Gastroesophageal sphincter (tissue), 4 donors: ENCODE measurements at regions not wholly inside any gene's neighbourhood (a gene's known extent, or its start where the extent isn't known, plus 50 kb on each side); places are given as distances from the start of the nearest gene placed in this dataset.

ENCODE experiments used
- ATAC-seq: fragments of 150-250 bp; one replicate; pipeline ENCODE4 v1.9.1; 2016; ENCODE audit warnings: mild to moderate bottlenecking, moderate library complexity
- H3K27ac ChIP-seq, 4 donors: fragments of 200-600 bp; sonication (generic) in 3 of 4; 1 replicate in 3 of 4; 2 replicates in 1 of 4; pipeline ENCODE4 v1.5.1; 2016 to 2019
- H3K27me3 ChIP-seq: fragments of 200-600 bp; sonication (generic); one replicate; pipeline ENCODE4 v1.5.1; 2019
- H3K36me3 ChIP-seq, 2 donors: fragments of 200-600 bp; sonication (generic); one replicate each; pipeline ENCODE4 v1.5.1; 2019; ENCODE audit warnings: control low read depth in 1 of 2
- H3K4me1 ChIP-seq, 3 donors: fragments of 200-600 bp; sonication (generic); 1 replicate in 2 of 3; 2 replicates in 1 of 3; pipeline ENCODE4 v1.5.1; 2016 to 2019; ENCODE audit warnings: control low read depth in 2 of 3
- H3K4me3 ChIP-seq, 2 donors: fragments of 200-600 bp; sonication (generic); one replicate each; pipeline ENCODE4 v1.5.1; 2019; ENCODE audit warnings: mild to moderate bottlenecking in 1 of 2, moderate library complexity in 1 of 2
- H3K9me3 ChIP-seq, 3 donors: fragments of 200-600 bp; sonication (generic); one replicate each; pipeline ENCODE4 v1.5.1; 2017 to 2019; ENCODE audit warnings: control low read depth in 2 of 3
- EP300 ChIP-seq: sonication (generic); formaldehyde crosslinking; IDR thresholded peaks from one replicate; pipeline ENCODE4 v1.6.1; 2017; ENCODE audit warnings: antibody characterized with exemption, mild to moderate bottlenecking
- POLR2A ChIP-seq, 2 donors: fragments of 450-650 bp; IDR thresholded peaks; one replicate each; pipeline ENCODE4 v1.6.1; 2017; ENCODE audit warnings: antibody characterized with exemption in 2 of 2, mild to moderate bottlenecking in 2 of 2, moderate library complexity in 1 of 2
- POLR2AphosphoS5 ChIP-seq: sonication (generic); formaldehyde crosslinking; IDR thresholded peaks from one replicate; pipeline ENCODE4 v1.6.1; 2017; ENCODE audit warnings: antibody characterized with exemption
- WGBS, 2 donors: methylation state at CpG; one replicate each; pipeline ENCODE4 v1.1.5; 2018; ENCODE audit warnings: low coverage in 1 of 2; 5-methylcytosine and 5-hydroxymethylcytosine counted together
- TF ChIP-seq, protein P1 (sequence below), 4 experiments: fragments of 200-600 bp in 2 of 4; fragments of 450-650 bp in 2 of 4; sonication (generic) in 1 of 4; IDR thresholded peaks; one replicate each; pipeline ENCODE4 v1.5.1; 2017 to 2019; ENCODE audit warnings: antibody characterized with exemption in 4 of 4, mild to moderate bottlenecking in 2 of 4, moderate library complexity in 2 of 4

DNA sequence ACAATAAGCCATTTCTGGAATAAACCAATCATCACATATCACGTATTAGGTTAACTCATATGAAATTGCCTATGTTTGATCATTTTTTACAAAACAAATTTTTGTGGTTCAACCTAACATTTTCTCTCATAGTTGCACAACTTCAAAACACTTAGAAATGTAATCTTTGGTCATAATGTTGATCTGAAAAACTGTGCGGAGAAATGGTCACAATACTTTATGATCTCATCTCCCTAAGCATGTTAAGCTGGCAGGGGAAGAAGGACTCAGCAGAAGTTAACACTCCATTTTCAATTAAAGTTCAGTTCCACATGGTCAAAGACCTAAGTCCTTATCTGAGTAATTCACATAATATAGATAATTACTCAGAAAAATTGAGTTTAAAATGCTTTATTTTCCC is 194.8 kb downstream of the CAPZA3 start:
- no peaks in the 10 kb centered on the region for H3K9me3 ChIP-seq
- H3K4me3 ChIP-seq: no peak overlapping the region
- H3K27ac ChIP-seq: peak overlapping the region in 3 of 4 donors; percentile 24 to 56 (median 50)
- 47 to 54% methylated on average over 2 of the region's 2 CpGs for WGBS, 2 donors
- no peaks in the 10 kb centered on the region for H3K27me3 ChIP-seq
- no peaks in the 10 kb centered on the region for H3K36me3 ChIP-seq
- no peak for ATAC-seq
- TF ChIP-seq, protein P1, sequence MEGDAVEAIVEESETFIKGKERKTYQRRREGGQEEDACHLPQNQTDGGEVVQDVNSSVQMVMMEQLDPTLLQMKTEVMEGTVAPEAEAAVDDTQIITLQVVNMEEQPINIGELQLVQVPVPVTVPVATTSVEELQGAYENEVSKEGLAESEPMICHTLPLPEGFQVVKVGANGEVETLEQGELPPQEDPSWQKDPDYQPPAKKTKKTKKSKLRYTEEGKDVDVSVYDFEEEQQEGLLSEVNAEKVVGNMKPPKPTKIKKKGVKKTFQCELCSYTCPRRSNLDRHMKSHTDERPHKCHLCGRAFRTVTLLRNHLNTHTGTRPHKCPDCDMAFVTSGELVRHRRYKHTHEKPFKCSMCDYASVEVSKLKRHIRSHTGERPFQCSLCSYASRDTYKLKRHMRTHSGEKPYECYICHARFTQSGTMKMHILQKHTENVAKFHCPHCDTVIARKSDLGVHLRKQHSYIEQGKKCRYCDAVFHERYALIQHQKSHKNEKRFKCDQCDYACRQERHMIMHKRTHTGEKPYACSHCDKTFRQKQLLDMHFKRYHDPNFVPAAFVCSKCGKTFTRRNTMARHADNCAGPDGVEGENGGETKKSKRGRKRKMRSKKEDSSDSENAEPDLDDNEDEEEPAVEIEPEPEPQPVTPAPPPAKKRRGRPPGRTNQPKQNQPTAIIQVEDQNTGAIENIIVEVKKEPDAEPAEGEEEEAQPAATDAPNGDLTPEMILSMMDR (IDR thresholded peaks at IDR 0.05): no peak
- H3K4me1 ChIP-seq: peaks cover 0 to 9% (median 0%) of the 10 kb centered on the region in 3 donors

DNA sequence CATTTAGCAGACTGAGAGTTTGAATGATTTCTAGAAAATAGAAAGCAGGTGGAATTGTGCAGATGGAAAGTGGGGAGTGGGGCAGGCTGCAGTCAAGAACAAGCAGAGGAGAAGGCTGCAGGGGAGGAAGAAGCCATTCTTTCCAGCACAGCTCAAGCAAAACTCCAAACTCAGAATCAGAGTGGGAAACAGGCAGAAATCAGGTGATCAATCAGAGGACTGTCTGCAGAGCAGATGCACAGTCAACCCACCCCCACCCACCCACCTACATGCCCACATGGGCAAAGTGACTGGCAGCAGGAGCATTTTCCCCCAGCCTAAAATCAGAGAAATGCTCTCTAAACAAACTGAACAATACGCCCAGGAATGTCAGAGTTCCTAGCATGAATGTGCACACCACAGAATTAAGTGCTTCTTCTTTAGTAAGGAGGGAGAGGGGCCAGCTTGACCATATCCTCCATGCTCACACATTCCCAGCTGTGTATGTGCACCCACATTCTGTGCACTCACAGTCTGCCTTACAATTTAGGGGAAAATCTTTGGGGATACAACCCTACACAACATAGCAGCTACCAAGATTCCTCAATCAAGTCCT is 194.1 kb upstream of the PLEKHA5 start:
- TF ChIP-seq EP300: no peak
- Histone ChIP-seq H3K36me3 (no peaks in the 10 kb centered on the region), H3K27me3 (no peaks in the 10 kb centered on the region), H3K9me3 (no peaks in the 10 kb centered on the region), H3K4me1 (peaks cover 0 to 9% (median 0%) of the 10 kb centered on the region in 3 donors), H3K27ac (no peak overlapping the region), H3K4me3 (no peak overlapping the region)
- WGBS, 2 donors: 86% methylated on average over 1 of the region's 1 CpG; no CpG with 5 or more reads in 1 of the 2 donors
- no peak for ATAC-seq

DNA sequence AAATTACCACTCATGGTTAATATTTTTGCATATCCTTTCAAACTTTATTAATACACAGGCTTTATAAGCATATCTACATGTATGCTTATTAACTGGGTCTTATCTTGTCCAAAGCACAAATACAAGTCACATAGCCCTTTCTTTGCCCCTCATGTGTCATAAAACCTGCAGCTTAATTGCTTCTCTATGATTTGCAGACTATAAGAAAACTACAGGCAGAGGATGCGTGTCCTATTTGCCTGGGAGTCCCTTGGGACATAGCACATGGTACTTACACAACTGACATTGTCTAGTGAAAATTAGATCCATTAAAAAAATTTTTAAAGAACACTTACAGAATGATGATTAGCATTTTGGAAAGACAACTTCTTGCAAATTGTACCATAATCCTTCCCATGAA is 190.5 kb upstream of the PLEKHA5 start:
- no peaks in the 10 kb centered on the region for H3K36me3 ChIP-seq
- WGBS, 2 donors: 60 to 67% methylated on average over 1 of the region's 1 CpG
- H3K4me1 ChIP-seq: no peaks in the 10 kb centered on the region
- H3K9me3 ChIP-seq: no peaks in the 10 kb centered on the region
- no peak overlapping the region for H3K4me3 ChIP-seq
- TF ChIP-seq POLR2A (IDR thresholded peaks at IDR 0.05): no peak
- no peak for TF ChIP-seq EP300
- TF ChIP-seq, protein P1 (IDR thresholded peaks at IDR 0.05): no peak
- TF ChIP-seq POLR2AphosphoS5: no peak
- ATAC-seq: no peak
- H3K27me3 ChIP-seq: no peaks in the 10 kb centered on the region
- no peak overlapping the region for H3K27ac ChIP-seq

DNA sequence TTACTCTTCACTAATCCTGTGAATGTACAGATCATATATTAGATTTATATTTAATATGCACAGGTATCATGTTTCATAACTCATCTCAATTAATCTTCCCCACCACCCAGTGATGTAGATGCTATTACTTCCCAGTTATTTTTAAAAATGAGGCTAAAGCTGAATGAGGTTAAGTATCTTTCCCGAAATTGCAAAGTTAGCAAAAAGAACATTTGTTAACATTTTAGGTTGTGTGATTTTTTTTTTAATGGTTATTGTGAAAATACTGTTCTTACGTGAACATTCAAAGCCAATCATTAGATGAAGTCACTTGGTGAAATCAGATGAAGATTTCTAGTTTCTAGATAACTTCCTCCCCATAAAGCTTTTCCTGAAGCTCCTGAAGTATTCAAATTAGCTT is 186.9 kb upstream of the PLEKHA5 start:
- Histone ChIP-seq H3K4me1 (no peaks in the 10 kb centered on the region), H3K36me3 (no peaks in the 10 kb centered on the region), H3K27ac (no peak overlapping the region), H3K27me3 (no peaks in the 10 kb centered on the region), H3K9me3 (no peaks in the 10 kb centered on the region), H3K4me3 (no peak overlapping the region)
- TF ChIP-seq POLR2AphosphoS5 (no peak), POLR2A (IDR thresholded peaks at IDR 0.05) (no peak), EP300 (no peak)
- TF ChIP-seq, protein P1 (IDR thresholded peaks at IDR 0.05): no peak
- WGBS, 2 donors: 59 to 78% methylated on average over 2 of the region's 2 CpGs
- no peak for ATAC-seq

DNA sequence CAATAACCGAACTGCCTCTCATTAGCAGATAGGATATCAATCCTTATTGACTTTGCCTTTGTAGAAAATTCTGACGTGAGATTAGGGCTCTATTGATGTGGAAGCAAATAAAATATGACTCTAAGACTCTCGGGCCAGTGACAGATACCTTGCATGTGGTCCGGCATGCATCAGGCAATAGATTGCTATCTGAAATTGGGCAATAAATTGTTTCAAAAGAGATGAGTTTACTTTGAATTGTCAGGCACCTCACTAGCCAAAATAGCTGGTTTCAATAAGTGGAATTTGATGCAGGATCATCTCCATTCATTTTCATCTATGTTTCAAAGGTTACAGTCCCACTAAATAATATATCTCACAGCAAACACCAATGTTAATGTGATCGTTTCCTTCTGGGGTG is 186.3 kb upstream of the PLEKHA5 start:
- ATAC-seq: no peak
- H3K9me3 ChIP-seq: no peaks in the 10 kb centered on the region
- H3K27ac ChIP-seq: no peak overlapping the region
- H3K4me3 ChIP-seq: no peak overlapping the region
- H3K36me3 ChIP-seq: no peaks in the 10 kb centered on the region
- no peaks in the 10 kb centered on the region for H3K27me3 ChIP-seq
- WGBS, 2 donors: 61 to 70% methylated on average over 5 of the region's 5 CpGs
- no peak for TF ChIP-seq POLR2A (IDR thresholded peaks at IDR 0.05)
- TF ChIP-seq, protein P1 (IDR thresholded peaks at IDR 0.05): no peak
- TF ChIP-seq EP300: no peak
- no peaks in the 10 kb centered on the region for H3K4me1 ChIP-seq
